GM19025 (cell line): ENCODE measurements at regions not wholly inside any gene's neighbourhood (a gene's known extent, or its start where the extent isn't known, plus 50 kb on each side); places are given as distances from the start of the nearest gene placed in this dataset.

ENCODE experiments used
- ATAC-seq: cut with Tn5 transposase; IDR thresholded peaks from one replicate; pipeline ENCODE4 v1.9.1; 2021; ENCODE audit warnings: mild to moderate bottlenecking, low read depth, moderate library complexity; ENCODE audit not compliant: unreplicated experiment

DNA sequence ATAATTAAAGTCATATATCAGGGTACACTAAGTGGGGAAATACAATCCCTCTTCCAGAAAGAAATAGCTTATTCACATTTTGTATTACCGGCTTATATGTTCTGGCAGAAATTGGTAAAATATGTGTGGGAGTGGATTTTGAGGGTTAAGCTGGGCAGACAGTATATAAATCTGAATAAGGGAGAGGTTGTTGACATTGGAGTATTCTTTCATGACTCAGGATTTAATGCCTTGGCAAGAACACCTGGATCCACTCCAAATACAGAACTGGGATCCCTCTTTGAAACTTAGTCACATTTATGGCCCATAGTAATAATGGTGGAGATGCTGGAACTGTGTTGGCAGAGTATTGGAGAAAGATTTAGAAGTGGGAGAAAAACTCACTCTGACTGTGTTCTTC is 54.3 kb upstream of the TET2 start:
- ATAC-seq, result no peak

DNA sequence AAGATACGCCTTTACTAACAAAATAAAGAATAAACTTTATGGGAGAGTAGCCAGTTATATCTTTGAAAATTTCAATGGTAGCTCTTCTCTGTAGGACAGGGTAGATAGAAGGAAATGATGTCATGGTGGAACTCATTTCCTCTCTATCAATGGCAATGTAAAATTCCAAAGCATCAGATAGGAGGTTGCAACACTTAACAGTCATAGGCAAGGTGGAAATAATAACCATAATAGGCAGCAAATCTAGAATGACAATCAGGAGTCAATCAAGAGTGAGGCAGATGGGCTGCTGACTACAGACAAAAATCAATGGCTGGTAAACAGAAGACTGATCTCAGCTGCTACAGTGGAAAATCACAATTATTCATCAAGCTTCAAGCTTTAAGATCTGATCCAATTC is 53.9 kb upstream of the TET2 start:
- no peak for ATAC-seq

DNA sequence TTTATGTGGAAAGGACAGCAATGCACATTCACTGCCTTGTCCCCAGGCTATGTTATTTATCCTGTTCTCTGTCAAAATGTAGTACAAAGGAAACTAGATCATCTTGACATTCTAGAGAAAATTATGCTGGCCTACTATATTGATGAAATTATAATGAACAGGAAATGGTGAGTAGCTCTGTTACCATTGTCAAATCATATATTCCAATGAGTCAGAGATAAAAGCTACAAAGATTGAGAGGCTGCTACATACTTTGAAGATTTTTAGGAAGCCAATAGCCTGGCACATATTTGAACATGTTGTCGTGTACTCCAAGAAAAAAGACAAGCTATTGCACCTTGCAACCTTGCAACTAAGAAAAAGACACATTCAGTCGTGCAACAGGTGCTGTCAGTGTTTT is 52.7 kb upstream of the TET2 start:
- no peak for ATAC-seq
